ENCODE measurements at regions not wholly inside any gene's neighbourhood (a gene's known extent, or its start where the extent isn't known, plus 50 kb on each side); places are given as distances from the start of the nearest gene placed in this dataset.

GRCh38 chr10:20381761-20382160 lies 515.4 kb downstream of the NEBL start:
- no peak for FAIRE-seq

GRCh38 chr10:20380401-20380800 lies 516.7 kb downstream of the NEBL start:
- POLR2A ChIA-PET = no interaction called here
- no peaks in the 10 kb centered on the region for H3K4me1 ChIP-seq
- TF ChIP-seq GATA3 (IDR thresholded peaks at IDR 0.05; ENCODE audit: borderline replicate concordance) (no peak), USF2 (IDR thresholded peaks at IDR 0.05) (no peak), BHLHE40 (IDR thresholded peaks at IDR 0.05; ENCODE audit: low read depth, low read length) (no peak), FOXS1 (CRISPR knock-in tag; IDR thresholded peaks at IDR 0.05) (no peak), SREBF2 (IDR thresholded peaks at IDR 0.05) (no peak), POLR2AphosphoS2 (conservative IDR thresholded peaks at IDR 0.05; ENCODE audit: low read length) (no peak), RAD21 (conservative IDR thresholded peaks at IDR 0.05 in 1 of 2, IDR thresholded peaks at IDR 0.05 in 1 of 2) (no peak), ZC3H11A (IDR thresholded peaks at IDR 0.05) (no peak), SMC3 (IDR thresholded peaks at IDR 0.05) (no peak)
- TF ChIP-seq, protein P1, sequence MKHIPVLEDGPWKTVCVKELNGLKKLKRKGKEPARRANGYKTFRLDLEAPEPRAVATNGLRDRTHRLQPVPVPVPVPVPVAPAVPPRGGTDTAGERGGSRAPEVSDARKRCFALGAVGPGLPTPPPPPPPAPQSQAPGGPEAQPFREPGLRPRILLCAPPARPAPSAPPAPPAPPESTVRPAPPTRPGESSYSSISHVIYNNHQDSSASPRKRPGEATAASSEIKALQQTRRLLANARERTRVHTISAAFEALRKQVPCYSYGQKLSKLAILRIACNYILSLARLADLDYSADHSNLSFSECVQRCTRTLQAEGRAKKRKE (CRISPR knock-in tag; IDR thresholded peaks at IDR 0.05; ENCODE audit: low read depth) = no peak
- no peak for ATAC-seq
- H3K27ac ChIP-seq = no peak overlapping the region
- no peak for DNase-seq (ENCODE audit: low read depth in 1 of 2, low spot score in 1 of 2)
- H3K4me3 ChIP-seq = no peak overlapping the region
- H3K9me3 ChIP-seq = no peaks in the 10 kb centered on the region
- no peak overlapping the region for H3K4me2 ChIP-seq
- no peak for FAIRE-seq
- CTCF ChIA-PET = no interaction called here

More at GRCh38 chr10:20381761-20382160, 515.4 kb downstream of the NEBL start:
- DNase-seq (ENCODE audit: low read depth in 1 of 2, low spot score in 1 of 2) (no peak), ATAC-seq (no peak)
- Histone ChIP-seq H3K4me1 (no peaks in the 10 kb centered on the region), H3K4me3 (no peak overlapping the region), H3K4me2 (no peak overlapping the region), H3K9me3 (no peaks in the 10 kb centered on the region), H3K27ac (no peak overlapping the region)
- ChIA-PET POLR2A (no interaction called here), CTCF (no interaction called here)
- TF ChIP-seq PBX3 (IDR thresholded peaks at IDR 0.05) = no peak
- TF ChIP-seq CBX8 (IDR thresholded peaks at IDR 0.05) = no peak
- TF ChIP-seq CTCF (IDR thresholded peaks at IDR 0.05) = no peak
- no peak for TF ChIP-seq USF2 (IDR thresholded peaks at IDR 0.05)
- no peak for TF ChIP-seq EP300 (IDR thresholded peaks at IDR 0.05)
- WGBS (ENCODE audit: missing lambda C conversion rate) = 11% methylated on average over 3 of the region's 3 CpGs

GRCh38 chr10:20372748-20373147 lies 524.4 kb downstream of the NEBL start:
- FAIRE-seq (no peak), ATAC-seq (no peak), DNase-seq (ENCODE audit: low read depth in 1 of 2, low spot score in 1 of 2) (no peak)
- Histone ChIP-seq H3K4me1 (no peaks in the 10 kb centered on the region), H3K4me2 (no peak overlapping the region), H3K27ac (no peak overlapping the region), H3K9me3 (no peaks in the 10 kb centered on the region), H3K4me3 (no peak overlapping the region)
- CTCF ChIA-PET = no interaction called here
- POLR2A ChIA-PET = no interaction called here
- no peak for TF ChIP-seq BHLHE40 (IDR thresholded peaks at IDR 0.05; ENCODE audit: low read depth, low read length)
- TF ChIP-seq NPAS2 (CRISPR knock-in tag; IDR thresholded peaks at IDR 0.05; ENCODE audit: borderline replicate concordance) = no peak
- TF ChIP-seq HDAC2 (IDR thresholded peaks at IDR 0.05) = no peak
- TF ChIP-seq, protein P1 (CRISPR knock-in tag; IDR thresholded peaks at IDR 0.05; ENCODE audit: low read depth) = no peak
- no peak for TF ChIP-seq KDM1A (IDR thresholded peaks at IDR 0.05; ENCODE audit: low read depth)
- TF ChIP-seq FOSL2 (IDR thresholded peaks at IDR 0.05) = no peak
- no peak for TF ChIP-seq FOSL2 (CRISPR knock-in tag; IDR thresholded peaks at IDR 0.05)
- TF ChIP-seq HEYL (CRISPR knock-in tag; IDR thresholded peaks at IDR 0.05) = no peak
- no peak for TF ChIP-seq JUN (IDR thresholded peaks at IDR 0.05)
- TF ChIP-seq CEBPB (IDR thresholded peaks at IDR 0.05) = no peak
- no peak for TF ChIP-seq HOXB5 (CRISPR knock-in tag; IDR thresholded peaks at IDR 0.05)
- TF ChIP-seq, protein P2, sequence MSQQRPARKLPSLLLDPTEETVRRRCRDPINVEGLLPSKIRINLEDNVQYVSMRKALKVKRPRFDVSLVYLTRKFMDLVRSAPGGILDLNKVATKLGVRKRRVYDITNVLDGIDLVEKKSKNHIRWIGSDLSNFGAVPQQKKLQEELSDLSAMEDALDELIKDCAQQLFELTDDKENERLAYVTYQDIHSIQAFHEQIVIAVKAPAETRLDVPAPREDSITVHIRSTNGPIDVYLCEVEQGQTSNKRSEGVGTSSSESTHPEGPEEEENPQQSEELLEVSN (IDR thresholded peaks at IDR 0.05; ENCODE audit: borderline replicate concordance, low read depth) = no peak
- TF ChIP-seq MAFK (IDR thresholded peaks at IDR 0.05; ENCODE audit: partially characterized antibody) = no peak
- TF ChIP-seq MYC (IDR thresholded peaks at IDR 0.05; ENCODE audit: borderline replicate concordance, low read length) = no peak
- TF ChIP-seq POLR2AphosphoS2 (conservative IDR thresholded peaks at IDR 0.05; ENCODE audit: low read length) = no peak
- TF ChIP-seq GATA3 (IDR thresholded peaks at IDR 0.05; ENCODE audit: borderline replicate concordance) = no peak
- TF ChIP-seq RFX5 (IDR thresholded peaks at IDR 0.05) = no peak

Measured in A549 (cell line).